GM21786 (cell line): ENCODE measurements at regions not wholly inside any gene's neighbourhood (a gene's known extent, or its start where the extent isn't known, plus 50 kb on each side); places are given as distances from the start of the nearest gene placed in this dataset.

ENCODE experiments used
- ATAC-seq: cut with Tn5 transposase; IDR thresholded peaks from one replicate; pipeline ENCODE4 v1.9.1; 2021; ENCODE audit not compliant: unreplicated experiment

- no peak for ATAC-seq
Observed at GRCh38 chr2:176665086-176665485, 395.8 kb downstream of the MTX2 start.

- ATAC-seq: no peak
Observed at GRCh38 chr2:176668912-176669311, 399.7 kb downstream of the MTX2 start.

- peak; percentile 70 for ATAC-seq
Observed at GRCh38 chr2:176669398-176670174, 400.3 kb downstream of the MTX2 start.

GRCh38 chr2:176675271-176675949, 406.2 kb downstream of the MTX2 start:
- ATAC-seq: no peak

GRCh38 chr2:176677746-176678265, 408.6 kb downstream of the MTX2 start:
- ATAC-seq: no peak

GRCh38 chr2:176678571-176678970, 409.3 kb downstream of the MTX2 start:
- no peak for ATAC-seq

GRCh38 chr2:176679061-176679669, 409.9 kb downstream of the MTX2 start:
- no peak for ATAC-seq

GRCh38 chr2:176680916-176681516, 411.8 kb downstream of the MTX2 start:
- ATAC-seq: no peak

GRCh38 chr2:176681584-176682115, 412.4 kb downstream of the MTX2 start:
- ATAC-seq: no peak

- ATAC-seq: no peak
Observed at GRCh38 chr2:176682278-176682677, 413.0 kb downstream of the MTX2 start.

- ATAC-seq: no peak
Observed at GRCh38 chr2:176683618-176684111, 414.4 kb downstream of the MTX2 start.

- ATAC-seq: no peak
Observed at GRCh38 chr2:176685908-176686307, 416.7 kb downstream of the MTX2 start.

GRCh38 chr2:176686328-176686727, 417.1 kb downstream of the MTX2 start:
- no peak for ATAC-seq

- ATAC-seq: no peak
Observed at GRCh38 chr2:176687342-176687741, 418.1 kb downstream of the MTX2 start.

GRCh38 chr2:176687944-176688343, 418.7 kb downstream of the MTX2 start:
- no peak for ATAC-seq

GRCh38 chr2:176689711-176690110, 420.5 kb downstream of the MTX2 start:
- no peak for ATAC-seq

GRCh38 chr2:176691471-176691870, 422.2 kb downstream of the MTX2 start:
- no peak for ATAC-seq

GRCh38 chr2:176692533-176692932, 423.3 kb downstream of the MTX2 start:
- ATAC-seq: no peak

- no peak for ATAC-seq
Observed at GRCh38 chr2:176699098-176699497, 429.9 kb downstream of the MTX2 start.

GRCh38 chr2:176699644-176700043, 430.4 kb downstream of the MTX2 start:
- ATAC-seq: no peak

GRCh38 chr2:176702131-176702530, 432.9 kb downstream of the MTX2 start:
- ATAC-seq: no peak
